Glomerular visceral epithelial cell (primary cell): ENCODE measurements at regions not wholly inside any gene's neighbourhood (a gene's known extent, or its start where the extent isn't known, plus 50 kb on each side); places are given as distances from the start of the nearest gene placed in this dataset.

ENCODE experiments used
- DNase-seq: peaks from one replicate; pipeline ENCODE4 v3.0.0-alpha.2; 2016; ENCODE audit errors: extremely low spot score

DNA sequence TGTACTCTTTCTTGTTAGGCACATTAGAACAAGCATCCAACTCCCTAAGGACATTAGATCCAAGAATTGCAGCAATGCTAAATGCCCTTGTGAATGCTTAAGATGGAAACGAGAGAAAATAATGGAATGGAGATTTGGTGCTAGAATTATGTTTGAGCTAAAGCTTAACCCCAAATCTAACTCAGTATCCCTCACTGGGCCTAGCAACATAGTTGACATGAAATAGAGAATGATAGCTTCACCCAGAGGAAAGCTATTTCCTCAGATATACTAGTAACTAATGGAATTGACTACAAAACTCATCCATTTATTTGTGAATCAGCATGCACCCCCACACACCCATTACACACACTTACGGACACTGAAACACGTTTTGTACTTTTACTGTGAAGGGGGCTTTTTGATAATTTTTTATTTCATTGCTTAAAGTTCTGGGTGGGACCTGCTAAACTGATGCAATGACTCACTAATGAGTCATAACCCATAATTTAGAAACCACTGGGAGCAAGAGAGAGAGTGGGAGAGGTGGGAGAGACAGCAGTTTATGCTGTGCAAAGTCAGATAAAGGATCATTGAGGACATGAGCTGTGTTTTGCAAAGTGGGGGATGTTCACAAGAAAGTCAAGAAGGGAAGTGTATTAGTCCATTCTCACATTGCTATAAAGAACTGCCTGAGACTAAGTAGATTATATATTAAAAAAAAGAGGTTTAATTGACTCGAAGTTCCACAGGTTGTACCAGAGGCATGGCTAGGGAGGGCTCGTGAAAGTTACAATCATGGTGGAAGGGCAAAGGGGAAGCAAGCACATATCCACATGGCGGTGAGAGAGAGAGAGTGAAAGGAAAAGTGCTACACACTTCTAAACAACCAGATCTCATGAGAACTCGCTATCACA lies 382.7 kb downstream of the SFMBT2 start:
- DNase-seq: no peak

- DNase-seq: no peak
These were observed 383.5 kb downstream of the SFMBT2 start for GRCh38 chr10:7027237-7027912.

- no peak for DNase-seq
These were observed 384.0 kb downstream of the SFMBT2 start for GRCh38 chr10:7026818-7027217.

- DNase-seq: no peak
These were observed 385.5 kb downstream of the SFMBT2 start for GRCh38 chr10:7025296-7025695.

DNA sequence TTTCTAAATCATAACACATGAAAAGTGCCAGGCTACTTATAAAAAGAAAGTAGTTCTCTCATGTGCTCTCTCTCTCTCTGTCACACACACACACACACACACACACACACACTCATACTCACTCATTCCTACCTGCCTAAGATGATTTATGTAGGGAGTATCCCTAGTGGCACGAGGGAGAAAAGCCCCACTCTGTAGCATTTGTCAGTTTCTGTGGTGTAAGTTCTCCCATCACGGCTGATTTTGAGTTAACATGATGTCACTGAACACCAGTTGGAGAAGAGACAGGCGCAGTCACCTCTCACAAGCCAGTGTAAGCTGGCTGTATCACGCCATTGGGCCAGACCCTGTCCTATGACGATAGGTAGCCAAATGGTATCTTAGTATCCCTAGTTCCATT lies 395.4 kb downstream of the SFMBT2 start:
- no peak for DNase-seq

DNA sequence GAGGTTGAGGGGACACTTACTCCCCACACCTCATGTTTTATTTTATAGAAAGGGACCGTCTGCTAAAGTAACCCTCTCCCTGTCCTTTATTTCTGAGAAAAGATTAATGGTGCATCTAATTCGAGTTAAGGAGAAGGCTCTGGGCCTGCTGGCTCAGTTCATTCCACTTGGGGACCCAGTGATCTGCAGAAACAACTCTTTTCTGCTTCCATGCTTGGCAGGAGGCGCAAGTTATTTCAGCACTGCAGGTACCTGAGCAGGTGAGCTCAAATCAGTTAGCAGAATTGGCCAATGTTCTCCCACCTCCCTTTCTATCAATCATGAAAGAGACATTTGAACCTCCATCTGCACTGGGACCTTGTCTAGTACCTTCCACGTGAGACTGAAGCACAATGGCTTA lies 396.1 kb downstream of the SFMBT2 start:
- DNase-seq: no peak

GRCh38 chr10:7011994-7012393 lies 398.8 kb downstream of the SFMBT2 start:
- no peak for DNase-seq

GRCh38 chr10:7008645-7009044 lies 402.2 kb downstream of the SFMBT2 start:
- no peak for DNase-seq

DNA sequence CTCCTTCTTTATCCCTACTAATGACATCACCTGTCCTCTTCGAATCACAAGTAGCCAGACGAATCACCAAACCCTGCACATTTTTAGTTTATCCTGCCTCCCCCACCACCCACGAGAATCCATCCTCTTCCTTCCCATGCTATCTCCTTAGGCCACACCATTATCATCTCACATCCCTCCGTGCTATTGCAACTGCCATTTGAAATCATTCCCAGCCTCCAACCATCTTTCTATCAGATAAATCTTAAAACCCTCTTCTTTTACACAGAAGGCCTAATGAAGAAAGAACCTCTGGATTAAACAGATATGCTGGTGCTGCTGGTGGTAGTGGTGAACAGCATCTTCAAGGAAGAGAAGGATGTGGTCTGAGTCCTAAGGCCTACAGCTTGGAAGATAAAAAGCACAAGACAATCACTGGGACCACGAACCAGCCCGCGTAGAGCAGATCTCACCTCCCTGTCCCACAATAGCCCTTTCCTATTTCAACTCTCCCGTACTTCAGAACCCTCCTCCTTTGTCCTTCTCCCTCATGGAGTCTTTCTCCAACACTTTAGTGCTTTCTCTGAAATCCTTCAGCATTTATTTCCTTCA lies 403.1 kb downstream of the SFMBT2 start:
- DNase-seq: no peak

GRCh38 chr10:7006566-7006965 lies 404.3 kb downstream of the SFMBT2 start:
- no peak for DNase-seq

GRCh38 chr10:7003831-7004395 lies 406.9 kb downstream of the SFMBT2 start:
- no peak for DNase-seq

- no peak for DNase-seq
These were observed 410.8 kb downstream of the SFMBT2 start for GRCh38 chr10:7000061-7000460.

GRCh38 chr10:6999232-6999925 lies 411.5 kb downstream of the SFMBT2 start:
- no peak for DNase-seq

- no peak for DNase-seq
These were observed 413.3 kb downstream of the SFMBT2 start for GRCh38 chr10:6997509-6997908.

DNA sequence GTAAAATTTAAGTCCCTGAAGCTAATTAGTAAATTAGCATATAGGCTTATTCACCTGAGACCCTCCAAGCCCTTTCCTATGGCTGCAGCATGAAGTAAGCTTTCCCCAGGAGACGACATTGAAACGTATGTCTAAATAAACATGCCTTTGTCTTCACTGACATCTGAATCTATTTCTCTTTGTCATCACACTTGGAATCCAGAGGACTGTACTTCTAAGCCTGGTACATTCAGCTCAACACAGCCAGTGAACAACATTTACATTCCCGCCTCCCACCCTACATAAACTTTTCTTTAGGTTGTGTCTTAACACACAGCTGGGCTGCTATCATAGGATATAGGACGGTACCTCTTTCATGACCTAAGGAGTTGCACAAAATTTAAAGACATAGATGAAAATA lies 414.4 kb downstream of the SFMBT2 start:
- no peak for DNase-seq

DNA sequence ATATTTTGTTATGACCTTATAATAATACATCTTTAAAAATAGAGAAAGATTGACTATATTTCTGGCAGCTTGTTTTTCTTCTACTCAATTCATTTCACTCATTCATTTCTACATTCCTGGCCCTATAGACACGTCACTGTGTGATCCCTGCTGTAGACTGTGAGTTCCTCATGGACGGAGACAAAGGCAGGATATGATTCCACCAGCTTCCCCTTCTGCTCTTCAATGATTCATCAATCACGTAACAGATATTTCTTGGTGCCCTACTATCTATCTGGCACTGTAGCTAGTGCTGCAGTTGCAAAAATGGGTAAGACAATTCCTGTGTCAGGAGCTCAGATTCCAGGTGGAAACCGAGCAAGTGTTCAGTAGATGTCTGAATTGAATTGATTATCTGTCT lies 415.0 kb downstream of the SFMBT2 start:
- no peak for DNase-seq

- no peak for DNase-seq
These were observed 415.3 kb upstream of the PRKCQ start for GRCh38 chr10:6995341-6995740.

- DNase-seq: no peak
These were observed 410.8 kb upstream of the PRKCQ start for GRCh38 chr10:6990891-6991290.

GRCh38 chr10:6988654-6989053 lies 408.6 kb upstream of the PRKCQ start:
- no peak for DNase-seq

GRCh38 chr10:6987536-6987945 lies 407.5 kb upstream of the PRKCQ start:
- no peak for DNase-seq

- no peak for DNase-seq
These were observed 406.9 kb upstream of the PRKCQ start for GRCh38 chr10:6986927-6987326.

DNA sequence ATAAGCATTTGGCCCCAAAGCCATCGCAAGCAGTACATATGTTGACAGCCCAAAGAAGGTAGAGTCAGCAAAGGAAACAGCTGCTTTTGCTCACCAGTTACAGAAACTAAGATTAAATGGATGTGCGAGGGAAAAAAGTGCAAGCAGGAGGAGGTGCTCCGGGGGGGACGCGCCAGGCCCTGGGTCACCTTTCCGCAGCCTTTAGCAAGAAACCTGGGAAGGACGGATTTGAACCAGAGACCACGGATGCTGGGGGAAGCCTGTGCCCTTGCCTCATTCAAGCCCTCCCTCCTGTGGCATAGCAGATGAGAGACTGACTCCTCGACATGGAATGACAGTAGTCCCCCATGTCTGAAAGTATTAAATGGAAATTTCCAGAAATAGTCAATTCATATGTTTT lies 405.6 kb upstream of the PRKCQ start:
- DNase-seq: no peak
